ENCODE measurements at regions not wholly inside any gene's neighbourhood (a gene's known extent, or its start where the extent isn't known, plus 50 kb on each side); places are given as distances from the start of the nearest gene placed in this dataset.

GRCh38 chrX:63511361-63511760 lies 160.2 kb upstream of the SPIN4 start:
- TF ChIP-seq CTCF (IDR thresholded peaks at IDR 0.05) (no peak), ZFX (IDR thresholded peaks at IDR 0.05; ENCODE audit: borderline replicate concordance) (no peak)

Measured in 22Rv1 (cell line).